ENCODE measurements at regions not wholly inside any gene's neighbourhood (a gene's known extent, or its start where the extent isn't known, plus 50 kb on each side); places are given as distances from the start of the nearest gene placed in this dataset.

DNA sequence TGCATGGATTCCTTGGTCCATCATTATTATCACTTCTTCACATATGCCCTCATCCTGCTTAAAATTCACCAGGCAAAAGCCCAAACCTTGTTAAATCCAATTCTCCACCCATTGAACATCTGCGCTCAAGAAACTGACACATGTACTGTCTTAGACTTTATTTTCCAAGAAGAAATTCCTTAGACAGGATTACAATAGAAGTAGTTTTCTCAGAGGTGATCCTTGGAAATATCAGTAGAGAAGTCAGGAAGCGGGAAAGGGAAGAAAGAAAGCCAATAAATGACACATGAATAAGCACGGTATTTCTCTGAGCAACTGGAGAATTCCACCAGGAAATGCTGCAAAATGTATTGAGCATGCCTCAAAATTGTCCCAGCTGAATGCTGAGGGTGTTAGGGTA lies 90.2 kb downstream of the FOXD1 start:
- TF ChIP-seq, protein P1, sequence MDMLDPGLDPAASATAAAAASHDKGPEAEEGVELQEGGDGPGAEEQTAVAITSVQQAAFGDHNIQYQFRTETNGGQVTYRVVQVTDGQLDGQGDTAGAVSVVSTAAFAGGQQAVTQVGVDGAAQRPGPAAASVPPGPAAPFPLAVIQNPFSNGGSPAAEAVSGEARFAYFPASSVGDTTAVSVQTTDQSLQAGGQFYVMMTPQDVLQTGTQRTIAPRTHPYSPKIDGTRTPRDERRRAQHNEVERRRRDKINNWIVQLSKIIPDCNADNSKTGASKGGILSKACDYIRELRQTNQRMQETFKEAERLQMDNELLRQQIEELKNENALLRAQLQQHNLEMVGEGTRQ (IDR thresholded peaks at IDR 0.05; ENCODE audit: low read depth, low read length), result no peak
- TF ChIP-seq, protein P2, sequence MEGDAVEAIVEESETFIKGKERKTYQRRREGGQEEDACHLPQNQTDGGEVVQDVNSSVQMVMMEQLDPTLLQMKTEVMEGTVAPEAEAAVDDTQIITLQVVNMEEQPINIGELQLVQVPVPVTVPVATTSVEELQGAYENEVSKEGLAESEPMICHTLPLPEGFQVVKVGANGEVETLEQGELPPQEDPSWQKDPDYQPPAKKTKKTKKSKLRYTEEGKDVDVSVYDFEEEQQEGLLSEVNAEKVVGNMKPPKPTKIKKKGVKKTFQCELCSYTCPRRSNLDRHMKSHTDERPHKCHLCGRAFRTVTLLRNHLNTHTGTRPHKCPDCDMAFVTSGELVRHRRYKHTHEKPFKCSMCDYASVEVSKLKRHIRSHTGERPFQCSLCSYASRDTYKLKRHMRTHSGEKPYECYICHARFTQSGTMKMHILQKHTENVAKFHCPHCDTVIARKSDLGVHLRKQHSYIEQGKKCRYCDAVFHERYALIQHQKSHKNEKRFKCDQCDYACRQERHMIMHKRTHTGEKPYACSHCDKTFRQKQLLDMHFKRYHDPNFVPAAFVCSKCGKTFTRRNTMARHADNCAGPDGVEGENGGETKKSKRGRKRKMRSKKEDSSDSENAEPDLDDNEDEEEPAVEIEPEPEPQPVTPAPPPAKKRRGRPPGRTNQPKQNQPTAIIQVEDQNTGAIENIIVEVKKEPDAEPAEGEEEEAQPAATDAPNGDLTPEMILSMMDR (conservative IDR thresholded peaks at IDR 0.05; ENCODE audit: low read depth, low read length), result no peak
- TF ChIP-seq POLR2A (IDR thresholded peaks at IDR 0.05; ENCODE audit: low read depth, low read length), result no peak
- no peak for TF ChIP-seq MXI1 (IDR thresholded peaks at IDR 0.05; ENCODE audit: borderline replicate concordance, low read depth, low read length)
- TF ChIP-seq CHD1 (IDR thresholded peaks at IDR 0.05; ENCODE audit: low read depth, low read length), result no peak
- TF ChIP-seq RCOR1 (IDR thresholded peaks at IDR 0.05; ENCODE audit: insufficient replicate concordance, low read length), result no peak
- TF ChIP-seq MAZ (IDR thresholded peaks at IDR 0.05; ENCODE audit: borderline replicate concordance, low read depth, low read length), result no peak
- no peak for TF ChIP-seq CEBPB (IDR thresholded peaks at IDR 0.05; ENCODE audit: low read depth, low read length)
- TF ChIP-seq RAD21 (IDR thresholded peaks at IDR 0.05; ENCODE audit: low read length), result no peak
- TF ChIP-seq FOS (IDR thresholded peaks at IDR 0.05; ENCODE audit: low read depth, low read length), result no peak
- TF ChIP-seq MAFK (IDR thresholded peaks at IDR 0.05; ENCODE audit: low read depth, low read length), result no peak
- no peak for TF ChIP-seq SMC3 (IDR thresholded peaks at IDR 0.05; ENCODE audit: low read depth, low read length)
- TF ChIP-seq BHLHE40 (IDR thresholded peaks at IDR 0.05; ENCODE audit: low read depth, low read length), result no peak
- TF ChIP-seq, protein P3, sequence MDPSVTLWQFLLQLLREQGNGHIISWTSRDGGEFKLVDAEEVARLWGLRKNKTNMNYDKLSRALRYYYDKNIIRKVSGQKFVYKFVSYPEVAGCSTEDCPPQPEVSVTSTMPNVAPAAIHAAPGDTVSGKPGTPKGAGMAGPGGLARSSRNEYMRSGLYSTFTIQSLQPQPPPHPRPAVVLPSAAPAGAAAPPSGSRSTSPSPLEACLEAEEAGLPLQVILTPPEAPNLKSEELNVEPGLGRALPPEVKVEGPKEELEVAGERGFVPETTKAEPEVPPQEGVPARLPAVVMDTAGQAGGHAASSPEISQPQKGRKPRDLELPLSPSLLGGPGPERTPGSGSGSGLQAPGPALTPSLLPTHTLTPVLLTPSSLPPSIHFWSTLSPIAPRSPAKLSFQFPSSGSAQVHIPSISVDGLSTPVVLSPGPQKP (IDR thresholded peaks at IDR 0.05; ENCODE audit: borderline replicate concordance, low read depth, low read length), result no peak

Data from IMR-90 (cell line).